ENCODE measurements at regions not wholly inside any gene's neighbourhood (a gene's known extent, or its start where the extent isn't known, plus 50 kb on each side); places are given as distances from the start of the nearest gene placed in this dataset.
"Not testable (repeated sequence)": the region's sequence is repeated elsewhere in the genome, so short reads cannot be mapped to it uniquely, and the experiment has no call there.

GRCh38 chr6:140844167-140844566, 1288.6 kb upstream of the GJE1 start:
- no peak for DNase-seq (ENCODE audit: low read depth in 2 of 2)

GRCh38 chr6:140833408-140833807, 1299.3 kb upstream of the GJE1 start:
- DNase-seq (ENCODE audit: low read depth in 2 of 2), result no peak

- DNase-seq (ENCODE audit: low read depth in 2 of 2), result no peak
Observed at GRCh38 chr6:140830666-140831065, 1302.1 kb upstream of the GJE1 start.

- no peak for DNase-seq (ENCODE audit: low read depth in 2 of 2)
Observed at GRCh38 chr6:140828856-140829255, 1303.9 kb upstream of the GJE1 start.

GRCh38 chr6:140827593-140827992, 1305.1 kb upstream of the GJE1 start:
- DNase-seq (ENCODE audit: low read depth in 2 of 2), result no peak

GRCh38 chr6:140825731-140826130, 1307.0 kb upstream of the GJE1 start:
- no peak for DNase-seq (ENCODE audit: low read depth in 2 of 2)

GRCh38 chr6:140824595-140824994, 1308.1 kb upstream of the GJE1 start:
- no peak for DNase-seq (ENCODE audit: low read depth in 2 of 2)

GRCh38 chr6:140821196-140821595, 1311.5 kb upstream of the GJE1 start:
- no peak for DNase-seq (ENCODE audit: low read depth in 2 of 2)

GRCh38 chr6:140817176-140817575, 1315.5 kb upstream of the GJE1 start:
- DNase-seq (ENCODE audit: low read depth in 2 of 2), result no peak

- DNase-seq (ENCODE audit: low read depth in 2 of 2), result no peak
Observed at GRCh38 chr6:140816681-140817080, 1316.0 kb upstream of the GJE1 start.

GRCh38 chr6:140812636-140813035, 1320.1 kb upstream of the GJE1 start:
- no peak for DNase-seq (ENCODE audit: low read depth in 2 of 2)

- no peak for DNase-seq (ENCODE audit: low read depth in 2 of 2)
Observed at GRCh38 chr6:140811642-140812041, 1321.1 kb upstream of the GJE1 start.

GRCh38 chr6:140809694-140810101, 1323.0 kb upstream of the GJE1 start:
- DNase-seq (ENCODE audit: low read depth in 2 of 2), result no peak

- no peak for DNase-seq (ENCODE audit: low read depth in 2 of 2)
Observed at GRCh38 chr6:140806431-140806830, 1326.3 kb upstream of the GJE1 start.

GRCh38 chr6:140794544-140794943, 1338.2 kb upstream of the GJE1 start:
- no peak for DNase-seq (ENCODE audit: low read depth in 2 of 2)

- no peak for DNase-seq (ENCODE audit: low read depth in 2 of 2)
Observed at GRCh38 chr6:140790109-140790508, 1342.6 kb upstream of the GJE1 start.

- DNase-seq (ENCODE audit: low read depth in 2 of 2), result no peak
Observed at GRCh38 chr6:140789466-140789865, 1343.3 kb upstream of the GJE1 start.

GRCh38 chr6:140785926-140786325, 1346.8 kb upstream of the GJE1 start:
- no peak for DNase-seq (ENCODE audit: low read depth in 2 of 2)

GRCh38 chr6:140784573-140784972, 1348.2 kb upstream of the GJE1 start:
- DNase-seq (ENCODE audit: low read depth in 2 of 2), result no peak

GRCh38 chr6:140783504-140783903, 1349.2 kb upstream of the GJE1 start:
- not testable (repeated sequence) for DNase-seq (ENCODE audit: low read depth in 2 of 2)

- DNase-seq (ENCODE audit: low read depth in 2 of 2), result no peak
Observed at GRCh38 chr6:140782941-140783340, 1349.8 kb upstream of the GJE1 start.

- no peak for DNase-seq (ENCODE audit: low read depth in 2 of 2)
Observed at GRCh38 chr6:140779991-140780596, 1352.6 kb upstream of the GJE1 start.

GRCh38 chr6:140779341-140779740, 1353.4 kb upstream of the GJE1 start:
- no peak for DNase-seq (ENCODE audit: low read depth in 2 of 2)

GRCh38 chr6:140777780-140778179, 1354.9 kb upstream of the GJE1 start:
- no peak for DNase-seq (ENCODE audit: low read depth in 2 of 2)
